SW 1271 (cell line): ENCODE measurements at regions not wholly inside any gene's neighbourhood (a gene's known extent, or its start where the extent isn't known, plus 50 kb on each side); places are given as distances from the start of the nearest gene placed in this dataset.

Experiments used
- DNase-seq, 2 experiments: peaks; one replicate each; lab custom pipeline; 2025; lab: John Stamatoyannopoulos, UW

DNA sequence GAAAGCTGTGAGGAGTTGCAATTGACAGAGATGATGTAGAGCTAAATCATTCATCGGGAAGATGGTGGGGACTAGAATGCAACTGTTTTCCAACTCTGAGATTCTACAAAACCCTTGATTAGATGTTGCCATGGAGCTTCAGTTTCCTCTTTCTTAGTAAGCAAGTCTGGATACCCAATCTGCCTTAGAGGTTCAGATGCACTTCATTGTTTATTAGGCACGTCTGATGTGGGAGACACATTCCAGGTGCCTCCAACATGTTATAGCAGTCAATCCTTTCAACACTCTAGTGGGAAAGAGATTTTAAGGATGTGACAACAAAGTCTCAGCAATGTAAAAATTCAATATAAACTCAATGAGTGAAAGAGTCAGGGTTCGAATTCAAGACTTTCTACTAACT is 291.3 kb upstream of the PHYHIPL start:
- DNase-seq = no peak

DNA sequence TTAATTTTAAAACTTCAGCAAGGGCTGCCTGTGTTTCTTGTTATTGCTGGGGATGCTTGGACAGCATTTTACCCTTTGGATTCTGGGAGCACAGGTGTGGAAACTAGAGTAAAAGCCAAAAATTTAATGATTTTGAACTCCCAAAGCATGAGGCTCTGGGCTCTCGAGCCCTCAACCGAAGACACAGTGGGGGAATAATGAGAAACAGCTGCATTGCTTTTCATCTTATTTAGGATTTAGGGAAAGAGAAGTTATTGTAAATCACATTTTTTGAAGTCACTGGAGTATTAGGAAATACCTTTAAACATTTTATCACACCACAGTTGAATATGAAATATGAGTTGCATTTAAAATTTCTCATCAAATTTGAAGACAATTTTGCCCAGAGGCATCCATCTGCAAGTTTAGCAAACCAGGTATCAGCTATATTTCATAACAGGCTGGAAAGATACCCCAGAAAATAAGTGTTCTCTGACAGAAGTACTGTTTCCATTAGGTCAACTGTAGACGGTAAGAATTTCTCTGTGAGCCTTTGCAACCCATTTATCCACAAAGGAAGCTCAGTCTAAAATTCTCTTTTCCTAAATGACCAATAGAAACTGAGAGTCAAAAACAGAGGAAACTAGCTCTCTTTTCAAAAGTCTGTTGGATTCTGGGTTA is 290.6 kb upstream of the PHYHIPL start:
- DNase-seq = no peak

DNA sequence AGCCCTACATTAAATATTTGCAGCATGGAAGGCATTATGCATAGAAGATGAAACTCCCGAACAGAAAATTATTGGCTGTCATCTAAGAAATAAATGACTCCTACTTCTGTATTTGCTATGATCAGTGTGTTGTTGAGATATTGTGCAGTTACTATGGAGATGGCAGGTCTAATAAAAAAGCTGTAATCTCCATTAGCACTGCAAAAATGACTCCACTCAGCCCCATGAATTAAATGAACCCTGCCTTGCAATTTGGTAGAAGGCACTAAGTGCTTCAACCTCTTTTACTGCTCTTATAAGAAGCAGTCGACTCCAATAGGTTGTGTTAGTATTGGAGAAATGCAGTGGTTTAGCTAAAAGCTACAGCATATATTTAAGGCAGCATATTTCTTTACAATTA is 290.0 kb upstream of the PHYHIPL start:
- DNase-seq = no peak

DNA sequence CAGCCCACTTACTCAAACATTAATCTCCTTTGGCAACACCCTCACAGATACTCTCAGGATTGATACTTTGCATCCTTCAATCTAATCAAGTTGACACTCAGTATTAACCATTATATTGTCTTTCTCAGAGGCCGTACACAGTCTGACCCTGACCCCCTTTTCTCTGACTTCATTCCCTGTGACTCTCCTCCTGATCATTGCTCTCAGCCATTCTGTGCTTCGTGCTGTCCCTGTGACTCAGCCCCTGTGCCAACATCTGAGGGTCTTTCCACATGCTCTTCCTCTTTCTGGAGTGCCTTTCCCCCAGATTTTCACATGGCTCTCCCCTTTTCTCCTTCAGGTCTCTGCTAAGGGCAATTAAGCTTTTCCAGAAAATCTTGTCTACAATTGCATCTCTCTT is 289.0 kb upstream of the PHYHIPL start:
- DNase-seq = no peak

DNA sequence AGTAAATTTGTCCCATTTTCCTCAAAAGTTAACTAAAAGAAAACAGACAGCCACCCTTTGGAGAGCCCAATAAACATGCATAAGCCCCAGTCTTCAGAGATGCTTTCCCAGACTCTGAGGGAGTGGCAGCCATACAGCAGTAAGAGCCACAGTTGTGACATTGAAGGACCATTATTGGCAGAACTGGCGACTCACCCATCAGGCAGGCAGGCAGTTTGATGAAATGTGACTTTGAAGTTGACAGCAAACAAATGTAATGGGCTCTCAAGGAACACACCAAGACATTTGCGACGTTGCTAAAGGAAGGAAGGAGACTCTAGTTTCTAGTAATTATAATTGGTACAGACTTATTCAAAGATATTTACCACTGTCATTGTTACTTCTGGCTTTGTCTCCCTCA is 287.5 kb upstream of the PHYHIPL start:
- no peak for DNase-seq

DNA sequence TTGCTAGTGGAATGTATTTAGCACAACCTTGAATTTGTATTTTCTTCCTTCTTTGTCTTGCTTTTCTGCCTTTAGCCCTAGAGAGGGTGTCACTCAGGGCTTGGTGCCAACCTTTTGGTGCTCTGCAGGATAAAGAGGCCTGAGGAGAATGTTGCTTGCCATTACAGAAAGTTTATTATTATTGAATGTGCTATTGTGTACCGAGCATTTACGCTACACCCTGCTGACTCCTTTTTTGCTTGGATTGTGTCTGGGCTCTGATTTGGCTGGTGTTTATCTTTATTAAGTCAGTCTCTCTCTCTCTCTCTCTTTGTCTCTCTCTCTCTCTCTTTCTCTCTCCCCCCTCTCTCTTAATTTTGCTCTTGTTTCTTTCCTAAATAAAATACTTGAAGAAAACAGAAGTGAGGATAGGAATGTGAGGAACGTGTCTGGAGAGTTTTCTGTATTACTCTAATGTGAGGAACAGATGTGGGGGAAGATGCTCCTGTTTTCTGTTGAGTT is 284.4 kb upstream of the PHYHIPL start:
- no peak for DNase-seq

DNA sequence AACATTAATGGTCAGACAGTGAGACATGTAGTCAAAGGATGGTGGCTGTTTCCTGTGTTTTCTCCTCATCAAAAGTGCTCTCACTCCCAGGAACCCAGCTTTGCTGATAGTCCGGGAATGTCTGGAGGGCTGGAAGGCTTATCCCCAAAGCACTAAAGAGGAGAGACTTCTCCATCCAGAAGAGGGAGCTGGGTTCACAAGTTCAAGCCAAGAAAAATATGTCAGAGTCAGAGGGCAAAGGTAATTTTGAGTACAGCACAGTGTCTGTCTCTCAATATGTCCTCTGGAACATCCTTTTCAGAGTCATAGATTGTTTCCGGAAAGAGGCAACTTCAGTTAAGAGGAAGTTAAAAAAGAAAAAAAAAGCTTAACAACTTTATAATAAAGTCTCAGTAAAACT is 281.5 kb upstream of the PHYHIPL start:
- DNase-seq = no peak

DNA sequence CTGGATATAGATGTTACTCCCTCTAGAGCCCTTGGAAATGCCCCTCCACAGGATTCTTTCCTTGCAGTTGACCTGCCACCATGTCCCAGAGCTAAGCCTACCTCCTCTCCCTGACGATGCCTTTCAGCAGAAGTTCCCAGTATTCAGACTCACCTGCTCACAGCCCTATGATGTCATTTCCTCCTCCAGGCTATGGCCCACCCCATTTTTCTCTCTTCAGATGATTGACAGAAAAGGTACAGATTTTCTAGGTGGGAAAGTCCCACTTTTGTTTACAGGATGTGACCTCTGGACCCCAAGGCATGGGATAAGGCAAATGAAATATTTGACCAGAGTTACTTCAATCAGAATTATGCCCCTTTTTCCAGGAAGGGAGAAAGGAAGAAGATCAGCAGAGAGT is 280.2 kb upstream of the PHYHIPL start:
- no peak for DNase-seq

DNA sequence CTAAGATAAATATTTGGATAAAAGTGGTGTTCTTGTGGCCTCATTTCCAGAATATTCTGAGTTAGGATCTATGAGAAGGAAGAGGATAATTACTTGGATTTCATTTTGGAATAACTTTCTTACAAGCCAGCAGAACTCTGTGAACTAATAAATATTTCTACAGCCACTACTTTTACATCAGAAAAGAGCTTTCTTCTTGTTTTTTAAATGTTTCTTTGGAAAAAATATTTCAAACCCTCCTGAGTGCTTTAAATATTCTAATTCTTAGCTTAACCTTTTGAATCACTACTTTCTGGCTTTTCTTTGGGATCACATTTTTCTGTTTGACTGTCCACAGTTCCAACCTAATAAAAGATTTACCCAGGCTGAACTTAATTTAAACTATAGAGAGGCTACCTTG is 279.2 kb upstream of the PHYHIPL start:
- no peak for DNase-seq

DNA sequence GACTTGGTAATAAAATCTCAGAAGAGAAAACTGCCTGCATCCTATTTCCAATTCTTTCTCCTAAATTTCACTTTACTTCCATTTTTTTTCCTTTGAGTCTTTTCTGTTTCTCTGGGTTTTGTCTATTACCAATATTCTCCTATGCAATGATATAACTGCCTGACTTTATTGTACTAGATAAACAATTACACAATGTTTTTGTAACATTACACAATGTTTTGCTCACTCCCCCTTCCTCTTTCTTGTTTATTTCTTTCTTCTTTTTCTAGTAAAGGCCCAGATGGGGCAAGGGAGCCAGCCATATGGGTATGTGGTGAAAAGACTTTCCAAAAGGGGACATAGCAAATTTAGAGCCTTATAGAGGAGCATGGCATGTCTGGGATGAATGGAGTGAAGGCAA is 278.7 kb upstream of the PHYHIPL start:
- DNase-seq = no peak

DNA sequence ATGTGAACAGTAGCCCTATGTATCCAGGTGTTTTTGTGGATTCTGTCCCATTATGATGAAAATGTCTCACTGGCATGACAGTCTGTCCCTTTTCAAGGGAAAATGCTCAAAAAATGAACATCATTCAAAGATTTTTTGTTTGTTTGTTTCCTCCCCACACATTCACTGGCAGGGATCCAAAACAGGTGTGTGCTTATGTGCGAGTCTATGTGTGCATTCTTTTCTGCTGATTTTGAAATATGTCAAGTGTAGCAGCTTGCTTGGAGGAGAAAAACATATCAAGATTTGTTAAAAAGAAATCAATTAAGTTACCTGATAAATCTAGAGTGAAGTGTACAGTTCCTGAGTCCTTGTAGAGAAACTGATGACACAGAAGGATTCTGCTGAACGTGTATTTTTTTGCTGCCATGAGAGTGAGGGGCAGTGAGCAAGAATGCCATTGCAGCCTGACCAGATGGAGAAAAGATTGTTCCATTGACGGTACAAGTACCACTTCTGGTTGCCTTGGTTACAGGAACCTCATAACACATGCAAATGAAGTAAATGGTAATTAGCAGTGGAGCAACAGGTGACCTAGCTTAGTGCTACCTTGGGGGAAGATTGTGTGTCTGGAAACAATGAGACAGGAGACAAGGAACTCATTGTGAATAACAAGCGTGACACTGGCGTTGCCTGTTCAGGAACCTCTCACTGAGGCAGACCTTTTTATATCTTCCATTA is 277.4 kb upstream of the PHYHIPL start:
- no peak for DNase-seq

DNA sequence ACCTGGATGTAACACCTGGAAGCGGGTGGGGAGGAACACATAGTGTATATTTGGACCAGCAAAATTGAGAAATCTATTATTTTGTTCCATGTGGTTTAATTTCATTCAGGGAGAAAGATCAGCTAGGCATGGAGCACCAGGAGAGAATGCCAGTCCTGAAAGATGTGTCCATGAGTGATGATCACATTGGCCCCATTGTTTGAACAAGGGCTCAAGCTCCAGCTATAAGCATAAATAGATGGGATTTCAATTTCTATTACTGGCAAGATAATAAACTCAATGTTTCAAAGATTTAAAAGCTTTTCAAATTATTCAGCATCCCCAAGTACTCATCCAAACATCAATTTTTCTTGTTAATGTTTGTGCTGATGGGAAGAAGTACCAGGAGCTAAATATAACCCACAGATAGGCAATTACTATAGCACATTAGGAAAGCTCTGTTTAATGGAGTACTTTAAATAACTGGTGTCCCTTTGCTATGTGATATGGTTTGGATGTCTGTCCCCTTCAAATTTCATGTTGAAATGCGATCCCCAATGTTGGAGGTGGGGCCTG is 275.3 kb upstream of the PHYHIPL start:
- no peak for DNase-seq

DNA sequence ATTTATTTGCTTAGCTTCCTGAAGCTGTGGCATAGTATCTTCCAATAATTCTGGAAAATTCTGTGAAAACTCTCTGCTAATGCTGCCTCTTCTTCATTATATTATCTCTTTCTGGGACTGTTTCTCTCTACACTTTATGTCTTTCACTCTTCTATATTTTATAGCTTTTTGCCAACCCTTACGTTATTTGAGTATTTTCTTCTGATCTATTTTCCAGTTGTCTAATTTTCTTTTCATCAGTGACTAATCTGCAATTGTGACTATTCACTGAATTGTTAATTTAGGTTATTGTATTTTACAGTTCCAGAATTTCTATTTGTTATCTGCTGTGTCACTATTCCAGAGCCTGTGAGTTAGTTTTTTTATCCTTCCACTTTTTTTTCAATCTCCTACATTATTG is 273.4 kb upstream of the PHYHIPL start:
- no peak for DNase-seq

DNA sequence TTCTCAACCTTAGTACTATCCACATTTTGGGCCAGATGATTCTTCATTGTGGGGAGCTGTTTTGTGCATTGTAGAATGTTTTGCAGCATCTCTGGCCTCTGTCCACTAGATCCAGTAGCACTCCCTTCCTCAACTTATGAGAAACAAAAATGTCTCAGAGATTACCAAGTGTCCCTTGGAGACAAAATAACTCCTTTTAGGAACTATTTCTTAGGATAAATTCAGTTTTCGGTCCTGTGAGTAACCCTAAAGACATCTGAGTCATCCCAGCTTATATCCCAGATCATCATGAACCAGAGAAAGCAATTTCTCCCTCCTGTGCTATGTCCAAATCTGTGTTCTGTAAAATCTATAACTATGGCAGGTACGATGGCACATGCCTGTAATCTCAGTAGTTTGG is 266.6 kb upstream of the PHYHIPL start:
- no peak for DNase-seq

DNA sequence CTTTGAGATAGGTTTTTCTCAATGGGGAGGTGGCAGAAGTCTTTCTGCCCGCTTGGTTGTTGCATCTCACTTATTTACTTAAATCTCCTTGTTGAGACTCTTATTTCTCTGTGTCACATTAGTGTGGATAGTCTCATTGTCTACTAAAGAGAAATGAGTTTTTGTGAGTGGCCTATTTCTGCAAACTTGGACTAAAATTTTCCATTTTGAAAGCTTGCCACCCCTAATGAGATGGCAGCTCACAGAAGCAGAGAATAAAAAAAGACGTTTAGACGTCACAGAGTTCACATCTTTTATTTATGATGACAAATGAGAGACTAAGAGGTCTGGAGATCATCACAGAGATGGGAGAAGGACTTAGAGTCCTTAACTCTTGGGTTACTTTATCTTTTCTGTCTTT is 262.7 kb upstream of the PHYHIPL start:
- no peak for DNase-seq

DNA sequence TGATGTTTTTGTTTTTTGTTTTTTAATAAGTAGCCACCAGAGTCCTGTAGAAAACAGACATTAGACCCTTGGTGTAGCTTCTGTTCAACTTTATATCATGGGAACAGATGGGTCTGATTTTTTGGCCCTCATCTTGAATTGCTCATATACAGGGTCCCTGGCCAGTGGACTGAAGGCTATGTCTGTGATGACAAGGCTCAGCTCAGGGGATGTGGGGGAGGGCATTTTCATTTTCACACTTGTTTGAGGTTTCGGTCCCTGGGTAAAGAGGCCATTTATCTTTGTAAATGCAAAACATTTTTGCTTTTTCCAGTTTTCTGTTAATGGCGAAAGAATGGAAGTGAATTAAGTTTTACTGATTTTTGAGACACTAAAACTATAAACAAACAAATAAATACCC is 257.6 kb upstream of the PHYHIPL start:
- no peak for DNase-seq

DNA sequence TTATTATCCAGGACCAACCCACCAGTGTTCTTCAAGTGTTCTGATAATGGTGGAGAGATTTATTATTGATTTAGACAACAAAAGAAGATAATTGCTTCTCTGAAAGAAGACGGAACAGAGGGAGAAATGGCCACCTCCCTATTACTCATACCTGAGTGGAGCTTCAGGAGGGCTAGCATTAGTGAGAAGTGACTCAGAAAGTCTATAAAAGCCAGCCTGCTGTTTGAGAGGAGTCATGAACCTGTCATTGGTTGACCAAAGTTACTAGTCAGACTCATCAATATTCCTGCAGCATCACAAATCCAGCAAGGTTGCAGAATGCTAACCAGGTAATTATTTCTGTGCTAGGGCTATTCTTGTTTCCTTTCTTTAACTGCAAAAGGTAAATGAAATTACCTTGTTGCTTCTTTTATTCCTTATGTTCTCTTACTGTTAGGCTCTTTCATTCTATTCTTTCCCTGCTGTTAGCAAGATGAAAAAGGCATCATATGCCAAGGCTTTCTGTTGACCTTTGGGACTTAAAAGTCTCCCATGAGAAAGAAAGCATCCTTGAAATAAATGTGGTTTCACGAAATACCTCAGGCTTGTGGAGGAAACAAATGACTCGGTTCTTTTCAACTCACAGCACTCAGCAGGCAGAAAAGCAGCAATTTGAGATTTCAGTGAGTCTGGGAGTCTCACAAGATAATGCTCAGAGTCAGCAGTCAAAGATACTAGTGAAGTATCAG is 256.4 kb upstream of the PHYHIPL start:
- DNase-seq = peak; percentile 16 to 46

DNA sequence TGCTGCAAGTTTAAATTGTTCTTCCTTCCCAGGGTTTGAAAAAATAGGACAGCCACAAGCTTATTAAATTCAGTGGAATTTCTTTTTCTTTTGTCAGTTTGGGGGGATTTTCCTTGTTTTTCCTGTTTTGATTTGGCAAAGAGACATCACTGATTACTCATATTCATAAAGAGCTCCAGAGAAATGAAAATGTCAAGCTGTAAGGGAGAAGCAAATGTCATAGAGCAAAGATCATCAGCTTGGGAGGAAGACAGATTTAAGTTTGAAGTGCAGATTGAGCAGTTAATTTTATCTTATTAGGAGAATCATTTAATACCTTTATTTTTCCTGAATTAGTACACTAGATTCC is 255.8 kb upstream of the PHYHIPL start:
- no peak for DNase-seq

DNA sequence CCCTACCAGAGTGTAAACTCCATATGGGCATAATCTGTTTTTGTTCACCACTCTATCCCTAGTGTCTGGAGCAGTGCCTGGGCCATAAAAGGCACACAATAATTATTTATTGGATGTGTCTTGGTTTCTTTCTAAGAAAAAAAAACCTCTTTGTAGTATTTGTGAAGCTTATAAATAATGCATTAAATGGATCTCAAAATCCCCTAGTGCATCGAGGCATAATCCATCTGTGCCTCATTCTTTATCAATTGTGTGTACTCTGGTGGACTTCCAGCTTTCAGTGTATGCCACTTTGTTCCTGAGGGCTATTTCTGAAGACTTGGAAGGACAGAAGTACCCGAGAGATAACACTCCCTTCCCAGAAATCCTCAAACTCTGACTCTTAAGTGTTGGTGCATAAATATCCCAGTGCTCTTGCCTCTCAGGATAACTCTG is 255.0 kb upstream of the PHYHIPL start:
- no peak for DNase-seq

DNA sequence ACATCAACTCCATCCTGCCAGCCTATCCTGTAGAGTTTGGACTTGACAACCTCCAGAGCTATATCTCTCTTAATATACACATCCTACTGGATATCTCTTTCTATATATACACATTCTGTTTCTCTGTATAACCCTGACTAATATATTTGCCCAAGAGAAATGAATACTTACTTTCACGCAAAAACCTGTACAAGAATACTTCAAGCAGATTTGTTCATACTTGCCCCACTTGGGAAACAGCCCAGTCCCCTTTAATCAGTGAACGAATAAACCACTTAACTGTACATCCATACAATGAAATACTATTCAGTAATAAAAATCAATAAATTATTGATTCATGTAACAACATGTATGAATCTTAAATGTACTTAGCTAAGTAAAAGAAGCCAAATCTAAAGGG is 251.1 kb upstream of the PHYHIPL start:
- no peak for DNase-seq

DNA sequence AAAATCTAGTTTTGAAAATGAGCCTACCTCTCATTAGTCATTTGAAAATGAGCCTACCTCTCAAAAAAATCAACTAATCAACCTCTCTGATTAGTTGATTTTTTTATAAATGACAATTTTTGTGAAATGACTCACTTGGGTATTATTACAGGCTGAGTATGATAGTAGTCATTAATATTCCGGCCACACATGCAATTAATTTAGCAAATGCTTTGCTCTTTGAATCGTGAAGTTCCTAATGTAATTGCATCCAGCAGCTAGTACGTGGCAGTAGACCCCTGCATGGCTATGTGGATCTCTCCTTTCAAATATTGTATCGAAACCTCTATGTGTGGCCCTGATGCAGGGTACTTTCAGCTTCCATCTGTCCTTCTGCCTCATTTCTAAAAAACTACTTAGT is 245.9 kb upstream of the PHYHIPL start:
- no peak for DNase-seq

DNA sequence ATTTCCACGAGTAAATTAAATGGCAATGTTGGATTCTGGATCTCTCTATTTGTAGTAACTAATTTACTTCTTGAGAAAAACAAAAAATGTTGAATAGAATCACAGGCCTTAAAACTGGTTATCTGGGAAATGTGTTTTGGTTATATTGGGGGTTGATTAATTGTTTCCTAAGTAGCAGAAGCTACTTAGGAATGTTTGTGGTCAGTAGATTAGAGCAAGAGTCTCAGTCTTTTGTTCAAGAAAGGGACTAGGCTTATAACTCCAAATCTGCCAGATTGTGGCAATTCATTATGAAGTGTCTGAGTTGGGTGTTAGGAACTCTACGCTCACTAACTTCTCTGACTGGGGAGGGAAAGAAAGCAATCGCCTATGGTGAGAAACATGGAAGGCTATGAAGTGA is 244.3 kb upstream of the PHYHIPL start:
- DNase-seq = no peak
